ENCODE measurements at regions not wholly inside any gene's neighbourhood (a gene's known extent, or its start where the extent isn't known, plus 50 kb on each side); places are given as distances from the start of the nearest gene placed in this dataset.

GRCh38 chr5:125129151-125129806, 382.8 kb upstream of the ZNF608 start:
- no peak for TF ChIP-seq CTCF (IDR thresholded peaks at IDR 0.05)
- TF ChIP-seq EP300 (IDR thresholded peaks at IDR 0.05) = no peak

Data from tibial nerve (tissue), 4 donors.